Sigmoid colon (tissue), 6 donors: ENCODE measurements at regions not wholly inside any gene's neighbourhood (a gene's known extent, or its start where the extent isn't known, plus 50 kb on each side); places are given as distances from the start of the nearest gene placed in this dataset.
A peak's percentile ranks its signal among the peaks of the same experiment; 100 is the strongest.

Experiments used
- DNase-seq: peaks from one replicate; pipeline ENCODE4 v3.0.0-alpha.2; 2019
- H3K27ac ChIP-seq, 4 donors: fragments of 200-600 bp; sonication (generic); one replicate each; pipeline ENCODE4 v1.5.1; 2016 to 2019; ENCODE audit warnings: mild to moderate bottlenecking in 1 of 4
- H3K27me3 ChIP-seq, 3 donors: fragments of 200-600 bp; sonication (generic); one replicate each; pipeline ENCODE4 v1.5.1; 2019; ENCODE audit warnings: mild to moderate bottlenecking in 1 of 3
- H3K36me3 ChIP-seq, 4 donors: fragments of 200-600 bp; sonication (generic); one replicate each; pipeline ENCODE4 v1.5.1; 2016 to 2019
- H3K4me1 ChIP-seq, 4 donors: fragments of 200-600 bp; sonication (generic); one replicate each; pipeline ENCODE4 v1.5.1; 2017 to 2019
- H3K4me3 ChIP-seq, 4 donors: fragments of 200-600 bp; sonication (generic); one replicate each; pipeline ENCODE4 v1.5.1; 2017 to 2019; ENCODE audit warnings: mild to moderate bottlenecking in 2 of 4, moderate library complexity in 1 of 4
- H3K9me3 ChIP-seq, 4 donors: fragments of 200-600 bp in 3 of 4; sonication (generic) in 3 of 4; one replicate each; pipeline versions ENCODE4 v1.5.1 to v1.6.1; 2013 to 2019
- CTCF ChIP-seq, 4 experiments: fragments of 450-650 bp in 3 of 4; fragments of 200-600 bp in 1 of 4; IDR thresholded peaks; one replicate each; pipeline ENCODE4 v1.5.1; 2016 to 2019; ENCODE audit warnings: antibody characterized with exemption in 4 of 4, mild to moderate bottlenecking in 3 of 4, moderate library complexity in 2 of 4
- EP300 ChIP-seq, 4 donors: sonication (generic); formaldehyde crosslinking; IDR thresholded peaks; one replicate each; pipeline ENCODE4 v1.6.1; 2017; ENCODE audit warnings: antibody characterized with exemption in 4 of 4
- POLR2A ChIP-seq, 2 donors: fragments of 450-650 bp; IDR thresholded peaks; one replicate each; pipeline ENCODE4 v1.6.1; 2016; ENCODE audit warnings: antibody characterized with exemption in 2 of 2, mild to moderate bottlenecking in 2 of 2, moderate library complexity in 2 of 2
- POLR2AphosphoS5 ChIP-seq, 4 donors: sonication (generic); formaldehyde crosslinking; IDR thresholded peaks; one replicate each; pipeline ENCODE4 v1.6.1; 2017; ENCODE audit warnings: antibody characterized with exemption in 4 of 4
- WGBS, 2 donors: extraction: QIAGEN DNeasy Blood & Tissue Kit; methylation state at CpG; one replicate each; pipeline ENCODE4 v1.1.7; 2013; 5-methylcytosine and 5-hydroxymethylcytosine counted together
- intact Hi-C: fragments of 100-400 bp; cut with DNase I; formaldehyde crosslinking; loops from one replicate; pipeline ENCODE4 v1.15.1; 2023
- donor health status: healthy with polysubstance abuse.
- donor health status: healthy.

GRCh38 chr4:169810325-169811323, 52.9 kb upstream of the HPF1 start:
- 40 to 44% methylated on average over 6 of the region's 6 CpGs for WGBS, 2 donors
- no peaks in the 10 kb centered on the region for H3K36me3 ChIP-seq
- H3K4me3 ChIP-seq = no peak overlapping the region
- no peaks in the 10 kb centered on the region for H3K9me3 ChIP-seq
- DNase-seq = no peak
- H3K27ac ChIP-seq = no peak overlapping the region
- H3K27me3 ChIP-seq = no peaks in the 10 kb centered on the region
- no peak for TF ChIP-seq POLR2AphosphoS5 (IDR thresholded peaks at IDR 0.05)
- peak; percentile 59 to 78 (median 66) for TF ChIP-seq CTCF (IDR thresholded peaks at IDR 0.05)
- H3K4me1 ChIP-seq = no peaks in the 10 kb centered on the region
- intact Hi-C loops = loop anchor here (2.0 kb wide), 1 partner anchor 238 kb away; no protein-coding TSS in a partner anchor

- no peaks in the 10 kb centered on the region for H3K27me3 ChIP-seq
- intact Hi-C loops = no loop called here
- 50 to 62% methylated on average over 5 of the region's 5 CpGs for WGBS, 2 donors
- H3K4me1 ChIP-seq = no peaks in the 10 kb centered on the region
- no peaks in the 10 kb centered on the region for H3K9me3 ChIP-seq
- TF ChIP-seq CTCF (IDR thresholded peaks at IDR 0.05) (no peak), EP300 (IDR thresholded peaks at IDR 0.05) (no peak), POLR2A (IDR thresholded peaks at IDR 0.05) (no peak), POLR2AphosphoS5 (IDR thresholded peaks at IDR 0.05) (no peak)
- H3K27ac ChIP-seq = no peak overlapping the region
- H3K36me3 ChIP-seq = no peaks in the 10 kb centered on the region
- DNase-seq = no peak
- H3K4me3 ChIP-seq = no peak overlapping the region
Observed at GRCh38 chr4:169807934-169808509, 50.3 kb upstream of the HPF1 start.
